NCI-H82 treated with DMSO at 0.1 percent for 48 hours (cell line): ENCODE measurements at regions not wholly inside any gene's neighbourhood (a gene's known extent, or its start where the extent isn't known, plus 50 kb on each side); places are given as distances from the start of the nearest gene placed in this dataset.

Experiments used
- DNase-seq: peaks from one replicate; lab custom pipeline; 2025; ENCODE audit not compliant: unreplicated experiment; lab: John Stamatoyannopoulos, UW

- DNase-seq, result no peak
These were observed 2183.1 kb upstream of the CELF4 start for GRCh38 chr18:39748727-39749126.

DNA sequence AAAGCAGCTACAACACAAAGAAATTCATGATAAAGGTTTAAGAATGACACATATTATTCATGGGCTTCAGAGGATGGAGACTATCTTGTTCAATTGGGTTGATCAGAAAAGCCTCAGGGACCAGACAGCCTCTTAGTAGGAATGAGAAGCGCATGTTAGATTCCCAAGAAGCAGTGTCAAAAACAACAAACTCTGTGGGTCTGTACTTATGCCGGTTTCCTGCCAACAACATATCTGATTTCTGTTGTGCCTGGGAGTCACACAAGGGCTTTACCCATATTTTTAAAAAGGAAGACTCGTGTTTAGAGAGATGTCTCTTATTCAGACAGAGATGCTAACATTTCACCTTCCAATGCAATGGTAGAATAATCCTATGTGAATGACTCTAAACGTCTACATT is 2180.6 kb upstream of the CELF4 start:
- DNase-seq, result no peak

- no peak for DNase-seq
These were observed 2177.9 kb upstream of the CELF4 start for GRCh38 chr18:39743463-39743862.

- DNase-seq, result no peak
These were observed 2176.3 kb upstream of the CELF4 start for GRCh38 chr18:39741755-39742466.

GRCh38 chr18:39737869-39738268 is 2172.3 kb upstream of the CELF4 start:
- DNase-seq, result no peak

GRCh38 chr18:39732918-39733317 is 2167.3 kb upstream of the CELF4 start:
- DNase-seq, result no peak

DNA sequence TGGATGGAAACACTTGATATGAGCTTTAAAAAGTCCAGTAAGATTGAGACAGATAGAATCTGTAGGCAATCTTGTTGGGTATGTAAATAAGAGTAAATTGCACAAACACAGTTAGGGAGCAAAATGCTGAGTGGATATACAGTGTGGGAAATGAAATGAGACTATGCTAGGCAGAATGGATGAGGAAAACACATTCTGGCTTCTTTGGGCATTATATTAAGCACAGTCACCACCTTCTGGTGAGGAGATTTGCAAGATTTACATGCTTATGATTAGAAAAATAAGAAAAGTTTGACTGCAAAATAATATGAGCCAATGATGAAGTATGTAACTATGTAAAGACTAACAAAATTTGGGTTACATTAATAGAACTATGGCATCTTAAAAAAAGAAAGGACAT is 2165.0 kb upstream of the CELF4 start:
- DNase-seq, result no peak

DNA sequence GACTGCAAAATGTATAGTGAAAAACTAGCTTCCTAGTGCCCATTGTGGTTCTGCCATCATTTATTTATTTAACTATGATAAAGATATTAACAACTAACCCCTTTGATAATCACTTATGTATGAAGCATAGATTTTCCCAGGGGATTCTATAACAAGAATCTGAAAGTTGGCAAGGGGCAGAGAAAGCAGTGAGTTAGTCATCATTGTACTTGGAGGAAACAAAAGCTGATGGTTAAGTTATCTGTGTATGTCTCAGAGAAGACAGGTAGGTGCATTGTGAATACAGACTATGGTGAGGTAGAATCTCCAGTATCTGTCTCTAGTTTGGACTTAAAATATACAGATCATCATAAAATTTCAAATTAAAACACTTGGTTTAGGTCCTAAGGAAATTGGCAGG is 2159.1 kb upstream of the CELF4 start:
- DNase-seq, result no peak

- no peak for DNase-seq
These were observed 2156.1 kb upstream of the CELF4 start for GRCh38 chr18:39721712-39722111.

GRCh38 chr18:39713961-39714360 is 2148.4 kb upstream of the CELF4 start:
- no peak for DNase-seq

DNA sequence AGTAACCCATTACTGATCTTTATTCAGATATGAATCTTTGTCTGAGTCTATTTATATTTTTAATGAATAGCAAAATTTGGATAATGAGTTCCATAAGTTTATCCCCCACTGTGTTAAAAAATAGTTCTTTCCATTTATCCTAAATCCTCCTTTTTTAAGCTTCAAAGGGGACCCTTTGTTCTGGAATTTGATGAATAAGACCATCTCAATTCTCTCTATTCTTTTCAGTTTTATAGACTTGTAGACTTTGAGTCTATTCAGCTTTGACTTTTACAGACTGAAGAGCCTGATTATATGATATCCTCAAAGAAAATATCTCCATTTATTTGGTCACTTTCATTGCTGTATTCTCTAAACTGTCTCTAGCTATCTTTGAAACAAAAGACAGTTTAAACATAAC is 2146.1 kb upstream of the CELF4 start:
- no peak for DNase-seq

DNA sequence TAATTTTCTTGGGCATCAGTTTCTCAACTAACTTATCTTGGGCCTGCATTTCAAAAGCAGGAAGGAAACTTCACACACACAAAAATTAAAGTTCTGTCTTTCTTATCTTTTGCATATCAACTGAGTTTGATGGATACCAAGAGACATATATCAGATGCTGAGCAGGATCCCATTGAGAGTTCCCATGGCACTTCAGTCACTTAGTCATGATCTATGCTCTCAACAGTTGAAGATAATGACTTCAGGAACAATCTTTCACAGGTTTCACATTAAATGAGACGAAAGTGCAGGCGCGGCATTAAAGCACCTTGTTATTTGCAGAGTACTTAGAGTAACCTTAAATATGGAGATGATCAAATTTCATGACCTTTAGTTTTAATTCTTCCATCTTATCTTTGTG is 2139.8 kb upstream of the CELF4 start:
- DNase-seq, result no peak

GRCh38 chr18:39702888-39703287 is 2137.3 kb upstream of the CELF4 start:
- no peak for DNase-seq

- no peak for DNase-seq
These were observed 2136.2 kb upstream of the CELF4 start for GRCh38 chr18:39701839-39702238.

GRCh38 chr18:39701055-39701783 is 2135.6 kb upstream of the CELF4 start:
- DNase-seq, result no peak

GRCh38 chr18:39699340-39699964 is 2133.9 kb upstream of the CELF4 start:
- DNase-seq, result no peak

DNA sequence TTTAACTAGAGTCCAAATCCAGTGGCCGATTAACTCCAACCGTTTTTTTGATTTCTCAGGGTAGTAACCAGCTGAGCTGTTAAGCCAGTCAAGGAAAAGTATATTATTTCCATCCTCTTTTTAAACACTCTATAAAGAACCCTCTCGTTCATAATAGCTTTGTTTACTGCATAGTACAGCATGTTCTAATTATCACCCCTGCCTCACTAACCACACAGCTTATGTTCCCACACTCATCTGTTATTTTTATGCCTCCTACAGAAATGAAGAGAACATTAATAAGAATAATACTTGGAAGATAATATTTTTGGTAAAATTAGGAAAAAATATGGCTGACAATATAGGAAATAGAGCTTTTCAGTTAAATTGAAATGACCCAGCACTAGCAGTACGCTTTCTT is 2132.8 kb upstream of the CELF4 start:
- no peak for DNase-seq

DNA sequence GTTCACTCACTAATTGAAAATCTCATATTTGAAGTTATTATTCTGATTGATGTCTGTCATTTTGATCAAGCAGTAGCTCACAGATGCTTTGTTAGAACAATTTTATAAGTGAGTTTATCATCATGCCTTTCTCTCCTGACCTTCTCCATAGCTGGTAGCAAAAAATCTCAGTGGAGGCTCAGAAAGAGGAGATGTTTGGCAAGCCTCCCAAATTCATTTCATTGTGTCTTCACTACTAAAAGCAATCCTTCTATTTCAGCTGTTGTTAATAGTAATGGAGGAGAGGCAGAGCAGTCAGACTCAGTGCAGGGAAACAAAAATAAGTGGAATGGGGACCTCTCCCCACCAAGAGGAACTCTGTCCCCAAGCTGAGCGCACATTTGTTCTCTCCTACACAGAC is 2127.8 kb upstream of the CELF4 start:
- no peak for DNase-seq

GRCh38 chr18:39692367-39693015 is 2126.9 kb upstream of the CELF4 start:
- no peak for DNase-seq

DNA sequence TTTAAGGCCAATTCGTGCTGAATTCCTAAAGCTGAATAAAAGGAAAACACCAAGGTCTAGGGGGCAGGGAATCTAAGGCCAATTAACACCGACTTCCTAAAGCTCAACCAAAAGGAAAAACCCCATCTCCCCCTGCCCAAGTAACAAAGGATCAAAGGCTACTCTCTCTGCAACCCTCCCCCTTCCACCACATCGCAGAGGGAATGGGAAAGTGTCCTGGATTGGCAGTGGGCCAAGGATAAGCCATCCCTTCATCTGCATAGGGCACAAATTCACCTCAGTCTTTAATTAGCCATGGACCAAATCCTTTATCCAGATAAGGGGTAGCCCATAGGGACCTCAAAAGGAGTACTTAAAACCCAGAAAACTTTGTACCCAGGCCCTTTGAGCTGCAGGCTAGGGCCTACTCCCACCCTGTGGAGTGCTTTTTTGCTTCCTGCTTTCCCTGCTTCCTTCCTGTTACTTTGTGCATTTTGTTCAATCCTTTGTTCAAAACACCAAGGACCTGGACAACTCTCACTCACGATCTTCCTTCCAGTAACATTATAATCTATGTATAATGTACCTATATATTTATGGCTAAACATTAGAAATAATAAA is 2119.8 kb upstream of the CELF4 start:
- no peak for DNase-seq

DNA sequence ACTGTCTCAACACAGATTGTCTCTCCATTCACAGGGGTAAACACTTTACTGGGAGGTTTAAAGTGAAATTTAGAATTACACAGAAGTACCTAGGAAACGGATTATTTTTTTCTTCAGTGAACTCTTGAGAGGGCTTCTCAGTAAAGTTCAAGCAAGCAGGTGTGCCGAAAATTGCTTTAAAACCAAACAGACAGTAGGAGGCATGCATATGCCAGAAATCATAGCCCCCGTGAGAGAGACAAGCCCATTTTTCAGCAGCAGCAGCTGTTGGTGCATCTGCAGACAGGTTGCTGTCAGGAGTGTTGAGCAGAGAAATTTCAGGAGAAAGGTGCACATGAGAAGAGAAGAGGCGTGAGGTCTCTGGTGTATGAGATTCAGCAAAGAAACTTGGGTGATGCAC is 2115.5 kb upstream of the CELF4 start:
- no peak for DNase-seq
